H1 (cell line): ENCODE measurements at regions not wholly inside any gene's neighbourhood (a gene's known extent, or its start where the extent isn't known, plus 50 kb on each side); places are given as distances from the start of the nearest gene placed in this dataset.

Experiments used
- CTCF ChIA-PET: fragments of 300-600 bp; sonication (Branson Sonifier 250); formaldehyde crosslinking; loops from one replicate; lab custom pipeline; 2021; ENCODE audit not compliant: partially characterized antibody; lab: Charles Lee
- POLR2A ChIA-PET: fragments of 300-600 bp; sonication (Branson Sonifier 250); formaldehyde crosslinking; loops from one replicate; lab custom pipeline; 2021; ENCODE audit warnings: inconsistent platforms; ENCODE audit not compliant: partially characterized antibody; lab: Charles Lee
- DNase-seq, 2 experiments: peaks; one replicate each; pipeline versions ENCODE4 v3.0.0 to v3.0.0-alpha.2; 2010 to 2022; ENCODE audit warnings: low spot score in 2 of 2, low read depth in 1 of 2, mixed read lengths in 1 of 2
- FAIRE-seq: peaks from 2 replicates; lab custom pipeline; 2011; peaks lifted over from hg19 to GRCh38; lab: Jason Lieb, UNC
- H2AFZ ChIP-seq: 2 replicates; pipeline ENCODE4 v1.8.1; 2012; ENCODE audit warnings: low read length, inconsistent platforms
- H2AK5ac ChIP-seq: 2 replicates; pipeline ENCODE4 v1.6.1; 2013; ENCODE audit warnings: low read depth, low read length
- H2BK120ac ChIP-seq: replicated peaks from 2 replicates; pipeline ENCODE3; 2013; ENCODE audit warnings: low read depth, low read length, inconsistent platforms
- H2BK12ac ChIP-seq: 2 replicates; pipeline ENCODE4 v1.6.1; 2013; ENCODE audit warnings: low read depth, low read length
- H2BK15ac ChIP-seq: 2 replicates; pipeline ENCODE4 v1.6.1; 2013; ENCODE audit warnings: low read length
- H2BK20ac ChIP-seq: 2 replicates; pipeline ENCODE4 v1.6.1; 2013; ENCODE audit warnings: low read length
- H2BK5ac ChIP-seq: 2 replicates; pipeline ENCODE4 v1.6.1; 2013; ENCODE audit warnings: low read depth, low read length
- H3K14ac ChIP-seq: 2 replicates; pipeline ENCODE4 v1.6.1; 2013; ENCODE audit warnings: inconsistent platforms; ENCODE audit not compliant: insufficient read length
- H3K18ac ChIP-seq: 2 replicates; pipeline ENCODE4 v1.6.1; 2013; ENCODE audit warnings: low read length; ENCODE audit errors: extremely low read depth
- H3K23ac ChIP-seq: 2 replicates; pipeline ENCODE4 v1.6.1; 2013; ENCODE audit warnings: inconsistent platforms; ENCODE audit not compliant: insufficient read length
- H3K23me2 ChIP-seq: 2 replicates; pipeline ENCODE4 v1.6.1; 2013; ENCODE audit warnings: low read depth, low read length
- H3K27ac ChIP-seq: 2 replicates; pipeline ENCODE4 v1.6.1; 2011; ENCODE audit warnings: low read depth, low read length, inconsistent platforms
- H3K27me3 ChIP-seq, 4 experiments: replicated peaks in 1 of 4; 1 replicate in 1 of 4; 2 replicates in 3 of 4; pipeline versions ENCODE4 v1.6.1 to v1.8.1; 2011 to 2013; ENCODE audit warnings: low read length in 3 of 4, mild to moderate bottlenecking in 3 of 4, inconsistent platforms in 2 of 4, mixed read lengths in 2 of 4, moderate library complexity in 1 of 4; ENCODE audit not compliant: control insufficient read depth in 3 of 4, insufficient read depth in 3 of 4; ENCODE audit errors: extremely low read depth in 1 of 4
- H3K36me3 ChIP-seq, 4 experiments: 2 replicates each; pipeline versions ENCODE4 v1.6.1 to v1.8.1; 2011 to 2013; ENCODE audit warnings: mild to moderate bottlenecking in 4 of 4, low read length in 3 of 4, moderate library complexity in 2 of 4, control low read depth in 1 of 4, inconsistent platforms in 1 of 4; ENCODE audit not compliant: insufficient read depth in 4 of 4, control insufficient read depth in 2 of 4
- H3K4ac ChIP-seq: replicated peaks from 2 replicates; pipeline ENCODE3; 2013; ENCODE audit warnings: low read length, low read depth, mixed read lengths, inconsistent platforms; ENCODE audit not compliant: insufficient read length
- H3K4me1 ChIP-seq, 4 experiments: replicated peaks in 1 of 4; 1 replicate in 1 of 4; 2 replicates in 3 of 4; pipeline versions ENCODE4 v1.6.1 to v1.8.1; 2011 to 2013; ENCODE audit warnings: low read length in 3 of 4, inconsistent platforms in 2 of 4, mixed read lengths in 1 of 4; ENCODE audit not compliant: insufficient read depth in 4 of 4, control insufficient read depth in 3 of 4
- H3K4me2 ChIP-seq, 2 experiments: 2 replicates each; pipeline versions ENCODE4 v1.6.1 to v1.8.1; 2011 to 2013; ENCODE audit warnings: low read depth in 2 of 2, low read length in 2 of 2, control low read depth in 1 of 2, inconsistent platforms in 1 of 2, mild to moderate bottlenecking in 1 of 2; ENCODE audit not compliant: insufficient read depth in 1 of 2
- H3K4me3 ChIP-seq, 4 experiments: fragments of 200-600, 300-600 bp in 1 of 4; sonication (generic), shearing (Covaris generic), sonication (Bioruptor Twin) in 1 of 4; 2 replicates each; pipeline versions ENCODE4 v1.5.1 to v1.8.1; 2011 to 2016; ENCODE audit warnings: low read length in 4 of 4, low read depth in 3 of 4, control low read depth in 2 of 4, inconsistent platforms in 2 of 4, mild to moderate bottlenecking in 2 of 4, mixed read lengths in 1 of 4, moderate library complexity in 1 of 4; ENCODE audit not compliant: insufficient read depth in 2 of 4; ENCODE audit errors: extremely low read depth in 1 of 4
- H3K56ac ChIP-seq: replicated peaks from 2 replicates; pipeline ENCODE3; 2013; ENCODE audit warnings: low read depth, mild to moderate bottlenecking, mixed read lengths, low read length, inconsistent platforms; ENCODE audit not compliant: insufficient read length
- H3K79me1 ChIP-seq: 2 replicates; pipeline ENCODE4 v1.6.1; 2013; ENCODE audit warnings: low read depth, low read length, control low read depth
- H3K79me2 ChIP-seq, 2 experiments: 2 replicates each; pipeline versions ENCODE4 v1.6.1 to v1.8.1; 2012 to 2013; ENCODE audit warnings: low read length in 2 of 2, mild to moderate bottlenecking in 2 of 2, inconsistent platforms in 1 of 2; ENCODE audit not compliant: insufficient read depth in 2 of 2, control insufficient read depth in 1 of 2
- H3K9ac ChIP-seq, 4 experiments: replicated peaks in 1 of 4; 1 replicate in 1 of 4; 2 replicates in 3 of 4; pipeline versions ENCODE4 v1.6.1 to v1.8.1; 2011 to 2013; ENCODE audit warnings: low read depth in 3 of 4, low read length in 3 of 4, control low read depth in 2 of 4, mild to moderate bottlenecking in 2 of 4, moderate library complexity in 2 of 4, inconsistent platforms in 1 of 4; ENCODE audit errors: extremely low read depth in 1 of 4
- H3K9me3 ChIP-seq, 2 experiments: 2 replicates each; pipeline versions ENCODE4 v1.6.1 to v1.8.1; 2012 to 2013; ENCODE audit warnings: mild to moderate bottlenecking in 2 of 2, moderate library complexity in 2 of 2, control low read depth in 1 of 2, inconsistent platforms in 1 of 2, low read depth in 1 of 2, low read length in 1 of 2, mixed read lengths in 1 of 2; ENCODE audit not compliant: insufficient read depth in 2 of 2
- H4K20me1 ChIP-seq, 2 experiments: replicated peaks in 1 of 2; 2 replicates each; pipeline versions ENCODE3 to v1.8.1; 2011 to 2013; ENCODE audit warnings: inconsistent platforms in 2 of 2, low read length in 2 of 2, mild to moderate bottlenecking in 1 of 2; ENCODE audit not compliant: insufficient read depth in 2 of 2, control insufficient read depth in 1 of 2
- H4K5ac ChIP-seq: 2 replicates; pipeline ENCODE4 v1.6.1; 2013; ENCODE audit warnings: low read length, low read depth, mixed read lengths, inconsistent platforms; ENCODE audit not compliant: insufficient read length
- H4K8ac ChIP-seq: 2 replicates; pipeline ENCODE4 v1.8.0; 2013; ENCODE audit warnings: mild to moderate bottlenecking, moderate library complexity, low read length, inconsistent platforms; ENCODE audit not compliant: insufficient read depth; ENCODE audit errors: extremely low read depth
- H4K91ac ChIP-seq: replicated peaks from 2 replicates; pipeline ENCODE3; 2013; ENCODE audit warnings: low read length, mixed read lengths, inconsistent platforms; ENCODE audit not compliant: insufficient read length
- BCL11A ChIP-seq, 2 experiments: IDR thresholded peaks; one replicate each; pipeline ENCODE4 v1.6.1; 2011; ENCODE audit warnings: low read depth in 2 of 2, low read length in 2 of 2, mild to moderate bottlenecking in 2 of 2
- JUND ChIP-seq: IDR thresholded peaks from 2 replicates; pipeline ENCODE4 v1.6.1; 2011; ENCODE audit warnings: mild to moderate bottlenecking, improper control_type of control experiment, low read length
- RAD21 ChIP-seq, 2 experiments: IDR thresholded peaks in 1 of 2; conservative IDR thresholded peaks in 1 of 2; 2 replicates each; pipeline ENCODE4 v1.6.1; 2011; ENCODE audit warnings: low read depth in 2 of 2, low read length in 2 of 2, improper control_type of control experiment in 1 of 2, inconsistent platforms in 1 of 2, mild to moderate bottlenecking in 1 of 2, moderate library complexity in 1 of 2
- RXRA ChIP-seq: IDR thresholded peaks from 2 replicates; pipeline ENCODE4 v1.6.1; 2011; ENCODE audit warnings: low read depth, mild to moderate bottlenecking, low read length, moderate library complexity; ENCODE audit not compliant: insufficient read depth
- TBP ChIP-seq: IDR thresholded peaks from 2 replicates; pipeline ENCODE4 v1.6.1; 2011; ENCODE audit warnings: low read depth, low read length, improper control_type of control experiment
- WGBS, 2 experiments: shearing (Covaris generic) in 1 of 2; methylation state at CpG; one replicate each; pipeline versions ENCODE4 v1.1.6 to v1.1.7; 2013 to 2015; ENCODE audit warnings: low lambda C conversion rate in 2 of 2, mixed read lengths in 2 of 2, inconsistent platforms in 1 of 2, low coverage in 1 of 2, missing lambda C conversion rate in 1 of 2; ENCODE audit not compliant: insufficient replicate concordance in 2 of 2, insufficient coverage in 1 of 2, insufficient read length in 1 of 2; ENCODE audit errors: extremely low coverage in 1 of 2, missing lambda C conversion rate in 1 of 2; 5-methylcytosine and 5-hydroxymethylcytosine counted together
- TF ChIP-seq, protein P1 (sequence below), 3 experiments: IDR thresholded peaks; 1 replicate in 2 of 3; 2 replicates in 1 of 3; pipeline versions ENCODE4 v1.5.1 to v1.6.1; 2011; ENCODE audit warnings: low read length in 3 of 3, mild to moderate bottlenecking in 3 of 3, inconsistent platforms in 2 of 3, low read depth in 1 of 3, moderate library complexity in 1 of 3; ENCODE audit not compliant: insufficient read depth in 1 of 3; ENCODE audit errors: control extremely low read depth in 1 of 3

DNA sequence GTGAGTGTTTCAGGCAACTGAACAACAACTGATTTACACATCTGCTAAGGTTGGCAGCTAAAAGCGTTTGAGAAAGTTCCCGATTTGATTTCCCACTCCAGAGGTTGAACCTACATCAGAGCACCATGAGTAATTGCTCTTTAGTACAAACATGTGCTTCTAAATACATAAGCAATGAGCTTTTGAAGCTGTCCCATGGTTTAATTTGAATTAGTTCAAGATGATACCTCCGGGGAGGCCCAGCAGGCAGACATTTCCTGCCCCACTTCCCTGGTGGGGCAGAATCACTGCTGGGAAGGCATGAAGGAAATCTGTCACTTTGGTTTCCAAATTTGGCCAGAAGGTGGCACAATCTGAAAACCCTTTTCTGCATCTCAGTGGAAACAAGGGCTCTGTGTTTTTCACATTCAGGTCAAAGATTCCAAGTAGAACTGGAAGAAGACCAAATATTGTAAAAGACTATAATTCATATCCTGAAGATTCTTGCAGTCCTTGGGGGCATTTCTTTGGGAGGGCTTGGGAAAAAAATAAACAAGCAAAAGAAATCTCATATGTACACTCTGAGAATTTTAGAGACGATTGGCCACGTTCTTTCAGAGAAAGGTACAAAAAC is 176.2 kb upstream of the FAM20A start:
- ChIA-PET POLR2A (no interaction called here), CTCF (interaction anchor here (0.5 to 5.5 kb wide), 30 partner anchors 10 to 477 kb away, joined by 3 to 37 read pairs (median 5); no protein-coding TSS in a partner anchor)
- Histone ChIP-seq H4K8ac (no peak overlapping the region), H3K27ac (no peak overlapping the region), H3K79me2 (no peaks in the 10 kb centered on the region), H4K5ac (no peak overlapping the region), H3K18ac (no peak overlapping the region), H3K79me1 (no peaks in the 10 kb centered on the region), H2AK5ac (no peak overlapping the region), H2BK120ac (no peak overlapping the region), H3K4me1 (no peaks in the 10 kb centered on the region), H3K36me3 (no peaks in the 10 kb centered on the region), H2BK12ac (no peak overlapping the region), H2BK5ac (no peak overlapping the region), H3K27me3 (no peaks in the 10 kb centered on the region), H3K23ac (no peak overlapping the region), H3K9me3 (peaks cover 0 to 6% of the 10 kb centered on the region in 2 experiments; a peak in 3 of 4 replicates), H3K23me2 (no peaks in the 10 kb centered on the region), H3K56ac (no peak overlapping the region), H3K14ac (no peak overlapping the region), H4K91ac (no peak overlapping the region), H3K4ac (no peak overlapping the region), H2AFZ (peak overlapping the region; percentile 42; the same call in 1 of the 2 replicates), H2BK20ac (no peak overlapping the region), H3K4me3 (no peak overlapping the region), H4K20me1 (no peaks in the 10 kb centered on the region), H3K9ac (no peak overlapping the region), H3K4me2 (no peak overlapping the region), H2BK15ac (no peak overlapping the region)
- TF ChIP-seq, protein P1, sequence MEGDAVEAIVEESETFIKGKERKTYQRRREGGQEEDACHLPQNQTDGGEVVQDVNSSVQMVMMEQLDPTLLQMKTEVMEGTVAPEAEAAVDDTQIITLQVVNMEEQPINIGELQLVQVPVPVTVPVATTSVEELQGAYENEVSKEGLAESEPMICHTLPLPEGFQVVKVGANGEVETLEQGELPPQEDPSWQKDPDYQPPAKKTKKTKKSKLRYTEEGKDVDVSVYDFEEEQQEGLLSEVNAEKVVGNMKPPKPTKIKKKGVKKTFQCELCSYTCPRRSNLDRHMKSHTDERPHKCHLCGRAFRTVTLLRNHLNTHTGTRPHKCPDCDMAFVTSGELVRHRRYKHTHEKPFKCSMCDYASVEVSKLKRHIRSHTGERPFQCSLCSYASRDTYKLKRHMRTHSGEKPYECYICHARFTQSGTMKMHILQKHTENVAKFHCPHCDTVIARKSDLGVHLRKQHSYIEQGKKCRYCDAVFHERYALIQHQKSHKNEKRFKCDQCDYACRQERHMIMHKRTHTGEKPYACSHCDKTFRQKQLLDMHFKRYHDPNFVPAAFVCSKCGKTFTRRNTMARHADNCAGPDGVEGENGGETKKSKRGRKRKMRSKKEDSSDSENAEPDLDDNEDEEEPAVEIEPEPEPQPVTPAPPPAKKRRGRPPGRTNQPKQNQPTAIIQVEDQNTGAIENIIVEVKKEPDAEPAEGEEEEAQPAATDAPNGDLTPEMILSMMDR (IDR thresholded peaks at IDR 0.05; ENCODE audit: control extremely low read depth in 1 of 3, insufficient read depth in 1 of 3, low read depth in 1 of 3, low read length in 3 of 3), result peak; percentile 8 to 82 (median 63)
- TF ChIP-seq BCL11A (IDR thresholded peaks at IDR 0.05; ENCODE audit: low read depth in 2 of 2, low read length in 2 of 2) (no peak), RAD21 (IDR thresholded peaks at IDR 0.05 in 1 of 2, conservative IDR thresholded peaks at IDR 0.05 in 1 of 2; ENCODE audit: low read depth in 2 of 2, low read length in 2 of 2) (peak; percentile 83 to 85), JUND (0 out of 2 replicates have a peak, but pooled peaks have one; percentile 18), RXRA (no peak), TBP (no peak)
- FAIRE-seq (peak; percentile 81), DNase-seq (peak in 1 of 2 experiments; percentile 78)
- 63% methylated on average over 5 of the region's 5 CpGs; no CpG with 5 or more reads in 1 of the 2 experiments for WGBS, 2 experiments
